ENCODE measurements at regions not wholly inside any gene's neighbourhood (a gene's known extent, or its start where the extent isn't known, plus 50 kb on each side); places are given as distances from the start of the nearest gene placed in this dataset.
"Not testable (repeated sequence)": the region's sequence is repeated elsewhere in the genome, so short reads cannot be mapped to it uniquely, and the experiment has no call there.

- TF ChIP-seq EZH2phosphoT487 (IDR thresholded peaks at IDR 0.05; ENCODE audit: insufficient read depth, low read depth), result no peak
- no peak for TF ChIP-seq EZH2 (IDR thresholded peaks at IDR 0.05; ENCODE audit: insufficient read depth, poor library complexity, severe bottlenecking)
- WGBS, 2 experiments (ENCODE audit: low coverage in 1 of 2, low lambda C conversion rate in 2 of 2, missing lambda C conversion rate in 2 of 2), result 94 to 100% methylated on average over 1 of the region's 1 CpG
- in situ Hi-C loops (cut with MboI), result no loop called here
Measured at GRCh38 chr21:35473496-35473895, 424.4 kb upstream of the RUNX1 start.

GRCh38 chr21:35470522-35470921 lies 421.4 kb upstream of the RUNX1 start:
- H3K9me2 ChIP-seq (ENCODE audit: insufficient read depth), result no peaks in the 10 kb centered on the region
- no peak overlapping the region for H3K4me2 ChIP-seq (ENCODE audit: unreplicated experiment)
- no peaks in the 10 kb centered on the region for H3K36me3 ChIP-seq (ENCODE audit: low read depth)
- no peak overlapping the region for H3K27ac ChIP-seq
- H3K4me3 ChIP-seq, result no peak overlapping the region
- no peak overlapping the region for H2AFZ ChIP-seq
- H3K9me3 ChIP-seq (ENCODE audit: low read depth), result no peaks in the 10 kb centered on the region
- H3F3A ChIP-seq (ENCODE audit: insufficient read depth), result peaks cover 8% of the 10 kb centered on the region; the same call in 1 of the 2 replicates
- no peaks in the 10 kb centered on the region for H3K79me2 ChIP-seq (ENCODE audit: insufficient read depth)
- peaks cover 8% of the 10 kb centered on the region for H3K4me1 ChIP-seq (ENCODE audit: insufficient read depth)
- H3K9ac ChIP-seq, result no peak overlapping the region
- no peaks in the 10 kb centered on the region for H3K27me3 ChIP-seq (replicated peaks; ENCODE audit: insufficient read depth)
- WGBS, 2 experiments (ENCODE audit: low coverage in 1 of 2, low lambda C conversion rate in 2 of 2, missing lambda C conversion rate in 2 of 2), result 90 to 96% methylated on average over 5 of the region's 5 CpGs
- TF ChIP-seq EZH2 (IDR thresholded peaks at IDR 0.05; ENCODE audit: insufficient read depth, poor library complexity, severe bottlenecking) (no peak), EZH2phosphoT487 (IDR thresholded peaks at IDR 0.05; ENCODE audit: insufficient read depth, low read depth) (no peak)
- in situ Hi-C loops (cut with MboI), result no loop called here
- H4K20me1 ChIP-seq (ENCODE audit: insufficient read depth), result no peaks in the 10 kb centered on the region
- DNase-seq, result no peak

More at GRCh38 chr21:35473496-35473895, 424.4 kb upstream of the RUNX1 start:
- H3K4me3 ChIP-seq, result no peak overlapping the region
- H3K27ac ChIP-seq, result no peak overlapping the region
- H3K4me1 ChIP-seq (ENCODE audit: insufficient read depth), result peaks cover 29% of the 10 kb centered on the region
- no peak for DNase-seq
- no peak overlapping the region for H3K9ac ChIP-seq
- H3K27me3 ChIP-seq (replicated peaks; ENCODE audit: insufficient read depth), result no peaks in the 10 kb centered on the region
- no peaks in the 10 kb centered on the region for H3K79me2 ChIP-seq (ENCODE audit: insufficient read depth)
- no peaks in the 10 kb centered on the region for H3K36me3 ChIP-seq (ENCODE audit: low read depth)
- no peaks in the 10 kb centered on the region for H3K9me3 ChIP-seq (ENCODE audit: low read depth)
- H3K9me2 ChIP-seq (ENCODE audit: insufficient read depth), result no peaks in the 10 kb centered on the region
- no peak overlapping the region for H3K4me2 ChIP-seq (ENCODE audit: unreplicated experiment)
- H2AFZ ChIP-seq, result no peak overlapping the region
- no peaks in the 10 kb centered on the region for H4K20me1 ChIP-seq (ENCODE audit: insufficient read depth)
- H3F3A ChIP-seq (ENCODE audit: insufficient read depth), result peaks cover 21% of the 10 kb centered on the region; the same call in 1 of the 2 replicates

- H3K27me3 ChIP-seq (replicated peaks; ENCODE audit: insufficient read depth), result no peaks in the 10 kb centered on the region
- H4K20me1 ChIP-seq (ENCODE audit: insufficient read depth), result no peaks in the 10 kb centered on the region
- no peak for DNase-seq
- H3K9ac ChIP-seq, result no peak overlapping the region
- no peaks in the 10 kb centered on the region for H3K79me2 ChIP-seq (ENCODE audit: insufficient read depth)
- in situ Hi-C loops (cut with MboI), result no loop called here
- 94% methylated on average over 1 of the region's 1 CpG for WGBS, 2 experiments (ENCODE audit: low coverage in 1 of 2, low lambda C conversion rate in 2 of 2, missing lambda C conversion rate in 2 of 2)
- H3F3A ChIP-seq (ENCODE audit: insufficient read depth), result no peaks in the 10 kb centered on the region
- no peak overlapping the region for H3K4me2 ChIP-seq (ENCODE audit: unreplicated experiment)
- H3K36me3 ChIP-seq (ENCODE audit: low read depth), result no peaks in the 10 kb centered on the region
- H2AFZ ChIP-seq, result no peak overlapping the region
- TF ChIP-seq EZH2phosphoT487 (IDR thresholded peaks at IDR 0.05; ENCODE audit: insufficient read depth, low read depth) (no peak), EZH2 (IDR thresholded peaks at IDR 0.05; ENCODE audit: insufficient read depth, poor library complexity, severe bottlenecking) (no peak)
- H3K9me3 ChIP-seq (ENCODE audit: low read depth), result no peaks in the 10 kb centered on the region
- H3K9me2 ChIP-seq (ENCODE audit: insufficient read depth), result no peaks in the 10 kb centered on the region
- H3K4me1 ChIP-seq (ENCODE audit: insufficient read depth), result no peaks in the 10 kb centered on the region
- no peak overlapping the region for H3K27ac ChIP-seq
- H3K4me3 ChIP-seq, result no peak overlapping the region
Measured at GRCh38 chr21:35469498-35469897, 420.4 kb upstream of the RUNX1 start.

- H3K9ac ChIP-seq, result no peak overlapping the region
- no peaks in the 10 kb centered on the region for H3K4me1 ChIP-seq (ENCODE audit: insufficient read depth)
- no peaks in the 10 kb centered on the region for H4K20me1 ChIP-seq (ENCODE audit: insufficient read depth)
- H3K27me3 ChIP-seq (replicated peaks; ENCODE audit: insufficient read depth), result no peaks in the 10 kb centered on the region
- no peak overlapping the region for H3K27ac ChIP-seq
- H3K4me3 ChIP-seq, result no peak overlapping the region
- H3K9me3 ChIP-seq (ENCODE audit: low read depth), result no peaks in the 10 kb centered on the region
- DNase-seq, result no peak
- H3K9me2 ChIP-seq (ENCODE audit: insufficient read depth), result no peaks in the 10 kb centered on the region
- no peaks in the 10 kb centered on the region for H3K36me3 ChIP-seq (ENCODE audit: low read depth)
- in situ Hi-C loops (cut with MboI), result no loop called here
- H3K4me2 ChIP-seq (ENCODE audit: unreplicated experiment), result no peak overlapping the region
- H2AFZ ChIP-seq, result no peak overlapping the region
- H3K79me2 ChIP-seq (ENCODE audit: insufficient read depth), result no peaks in the 10 kb centered on the region
- H3F3A ChIP-seq (ENCODE audit: insufficient read depth), result no peaks in the 10 kb centered on the region
- WGBS, 2 experiments (ENCODE audit: low coverage in 1 of 2, low lambda C conversion rate in 2 of 2, missing lambda C conversion rate in 2 of 2), result 21 to 34% methylated on average over 5 of the region's 5 CpGs
- no peak for TF ChIP-seq EZH2 (IDR thresholded peaks at IDR 0.05; ENCODE audit: insufficient read depth, poor library complexity, severe bottlenecking)
- TF ChIP-seq EZH2phosphoT487 (IDR thresholded peaks at IDR 0.05; ENCODE audit: insufficient read depth, low read depth), result no peak
Measured at GRCh38 chr21:35468991-35469390, 419.9 kb upstream of the RUNX1 start.

- H3K9me2 ChIP-seq (ENCODE audit: insufficient read depth), result no peaks in the 10 kb centered on the region
- no peaks in the 10 kb centered on the region for H3K9me3 ChIP-seq (ENCODE audit: low read depth)
- H3K4me2 ChIP-seq (ENCODE audit: unreplicated experiment), result no peak overlapping the region
- no peaks in the 10 kb centered on the region for H3K4me1 ChIP-seq (ENCODE audit: insufficient read depth)
- no peaks in the 10 kb centered on the region for H3F3A ChIP-seq (ENCODE audit: insufficient read depth)
- H4K20me1 ChIP-seq (ENCODE audit: insufficient read depth), result no peaks in the 10 kb centered on the region
- H2AFZ ChIP-seq, result no peak overlapping the region
- H3K27ac ChIP-seq, result no peak overlapping the region
- no peak for TF ChIP-seq EZH2 (IDR thresholded peaks at IDR 0.05; ENCODE audit: insufficient read depth, poor library complexity, severe bottlenecking)
- no peak for TF ChIP-seq EZH2phosphoT487 (IDR thresholded peaks at IDR 0.05; ENCODE audit: insufficient read depth, low read depth)
- no peaks in the 10 kb centered on the region for H3K27me3 ChIP-seq (replicated peaks; ENCODE audit: insufficient read depth)
- no peak overlapping the region for H3K4me3 ChIP-seq
- no peaks in the 10 kb centered on the region for H3K36me3 ChIP-seq (ENCODE audit: low read depth)
- no peaks in the 10 kb centered on the region for H3K79me2 ChIP-seq (ENCODE audit: insufficient read depth)
- in situ Hi-C loops (cut with MboI), result no loop called here
- H3K9ac ChIP-seq, result no peak overlapping the region
- WGBS, 2 experiments (ENCODE audit: low coverage in 1 of 2, low lambda C conversion rate in 2 of 2, missing lambda C conversion rate in 2 of 2), result 70 to 73% methylated on average over 2 of the region's 2 CpGs
- DNase-seq, result peak; percentile 26
Measured at GRCh38 chr21:35467566-35467965, 418.5 kb upstream of the RUNX1 start.

- H3K27ac ChIP-seq; H2AFZ ChIP-seq; H3K27me3 ChIP-seq (replicated peaks; ENCODE audit: insufficient read depth); H3K4me3 ChIP-seq; H3K9ac ChIP-seq; H3K36me3 ChIP-seq (ENCODE audit: low read depth); H4K20me1 ChIP-seq (ENCODE audit: insufficient read depth); H3K9me3 ChIP-seq (ENCODE audit: low read depth); H3F3A ChIP-seq (ENCODE audit: insufficient read depth); H3K4me2 ChIP-seq (ENCODE audit: unreplicated experiment); H3K9me2 ChIP-seq (ENCODE audit: insufficient read depth); H3K79me2 ChIP-seq (ENCODE audit: insufficient read depth); DNase-seq; H3K4me1 ChIP-seq (ENCODE audit: insufficient read depth); in situ Hi-C loops (cut with MboI): not testable (repeated sequence)
- WGBS, 2 experiments (ENCODE audit: low coverage in 1 of 2, low lambda C conversion rate in 2 of 2, missing lambda C conversion rate in 2 of 2), result 89 to 91% methylated on average over 5 of the region's 5 CpGs
Measured at GRCh38 chr21:35466681-35467080, 417.6 kb upstream of the RUNX1 start.
